Transverse colon (tissue), 4 donors: ENCODE measurements at regions not wholly inside any gene's neighbourhood (a gene's known extent, or its start where the extent isn't known, plus 50 kb on each side); places are given as distances from the start of the nearest gene placed in this dataset.

Experiments used
- CTCF ChIP-seq, 5 experiments: fragments of 200-600 bp in 3 of 5; fragments of 450-650 bp in 2 of 5; sonication (generic) in 3 of 5; IDR thresholded peaks; 1 replicate in 2 of 5; 2 replicates in 3 of 5; pipeline ENCODE4 v1.5.1; 2016 to 2017; ENCODE audit warnings: antibody characterized with exemption in 5 of 5, inconsistent platforms in 3 of 5, mild to moderate bottlenecking in 2 of 5, moderate library complexity in 1 of 5
- EP300 ChIP-seq: sonication (generic); formaldehyde crosslinking; IDR thresholded peaks from one replicate; pipeline ENCODE4 v1.6.1; 2017; ENCODE audit warnings: antibody characterized with exemption, low read depth
- POLR2A ChIP-seq: fragments of 450-650 bp; IDR thresholded peaks from one replicate; pipeline ENCODE4 v1.6.1; 2016; ENCODE audit warnings: antibody characterized with exemption, mild to moderate bottlenecking, moderate library complexity
- POLR2AphosphoS5 ChIP-seq, 3 donors: sonication (generic); formaldehyde crosslinking; IDR thresholded peaks; one replicate each; pipeline ENCODE4 v1.6.1; 2016; ENCODE audit warnings: antibody characterized with exemption in 3 of 3

GRCh38 chr13:72457151-72457550, 270.3 kb downstream of the MZT1 start:
- TF ChIP-seq CTCF (IDR thresholded peaks at IDR 0.05) (no peak), POLR2A (no peak), POLR2AphosphoS5 (IDR thresholded peaks at IDR 0.05) (no peak), EP300 (no peak)
